Right lobe of liver (tissue), 4 donors: ENCODE measurements at regions not wholly inside any gene's neighbourhood (a gene's known extent, or its start where the extent isn't known, plus 50 kb on each side); places are given as distances from the start of the nearest gene placed in this dataset.

Experiments
- CTCF ChIP-seq, 4 donors: fragments of 200-600 bp in 3 of 4; fragments of 450-650 bp in 1 of 4; IDR thresholded peaks; one replicate each; pipeline versions ENCODE4 v1.5.1 to v1.8.0; 2016 to 2022; ENCODE audit warnings: antibody characterized with exemption in 4 of 4, mild to moderate bottlenecking in 2 of 4
- POLR2A ChIP-seq: fragments of 450-650 bp; IDR thresholded peaks from one replicate; pipeline ENCODE4 v1.6.1; 2017; ENCODE audit warnings: antibody characterized with exemption, mild to moderate bottlenecking
- donor health status: DM: no; HTN: no; CAD: no.
- donor health status: DM: no; HTN: no; CAD: no.
- donor health status: DM: no; HTN: yes; CAD: no.

- no peak for TF ChIP-seq CTCF (IDR thresholded peaks at IDR 0.05)
- TF ChIP-seq POLR2A = no peak
Measured at GRCh38 chr2:66753257-66753656, 318.3 kb downstream of the MEIS1 start.
